Muscle of leg (tissue), 3 donors: ENCODE measurements at regions not wholly inside any gene's neighbourhood (a gene's known extent, or its start where the extent isn't known, plus 50 kb on each side); places are given as distances from the start of the nearest gene placed in this dataset.

Source experiments
- DNase-seq: peaks from one replicate; pipeline ENCODE4 v3.0.0; 2013
- H3K27ac ChIP-seq: one replicate; pipeline ENCODE4 v1.5.1; 2013; ENCODE audit warnings: mild to moderate bottlenecking, low read length, control low read depth
- H3K27me3 ChIP-seq: one replicate; pipeline ENCODE4 v1.6.1; 2013; ENCODE audit warnings: low read length; ENCODE audit not compliant: control insufficient read depth, insufficient read depth
- H3K36me3 ChIP-seq: one replicate; pipeline ENCODE4 v1.6.1; 2013; ENCODE audit warnings: low read length; ENCODE audit not compliant: control insufficient read depth, insufficient read depth
- H3K4me1 ChIP-seq: one replicate; pipeline ENCODE4 v1.6.1; 2013; ENCODE audit warnings: low read length; ENCODE audit not compliant: control insufficient read depth, insufficient read depth
- H3K4me3 ChIP-seq: one replicate; pipeline ENCODE4 v1.5.1; 2013; ENCODE audit warnings: low read length, control low read depth
- H3K9me3 ChIP-seq: replicated peaks from 2 replicates; pipeline ENCODE4 v1.6.1; 2013; ENCODE audit warnings: low read depth, low read length; ENCODE audit not compliant: control insufficient read depth
- WGBS: methylation state at CpG from one replicate; pipeline ENCODE4 v1.1.5; 2013; ENCODE audit warnings: missing lambda C conversion rate; ENCODE audit not compliant: insufficient coverage; 5-methylcytosine and 5-hydroxymethylcytosine counted together

- H3K4me3 ChIP-seq, result no peak overlapping the region
- WGBS, result 11% methylated on average over 5 of the region's 7 CpGs
- no peaks in the 10 kb centered on the region for H3K36me3 ChIP-seq
- DNase-seq, result peak; percentile 89
- H3K9me3 ChIP-seq, result no peaks in the 10 kb centered on the region
- peaks cover 8% of the 10 kb centered on the region for H3K4me1 ChIP-seq
- no peak overlapping the region for H3K27ac ChIP-seq
- peaks cover 9% of the 10 kb centered on the region for H3K27me3 ChIP-seq
Observed at GRCh38 chr15:97654481-97655076, 305.9 kb upstream of the ARRDC4 start.

DNA sequence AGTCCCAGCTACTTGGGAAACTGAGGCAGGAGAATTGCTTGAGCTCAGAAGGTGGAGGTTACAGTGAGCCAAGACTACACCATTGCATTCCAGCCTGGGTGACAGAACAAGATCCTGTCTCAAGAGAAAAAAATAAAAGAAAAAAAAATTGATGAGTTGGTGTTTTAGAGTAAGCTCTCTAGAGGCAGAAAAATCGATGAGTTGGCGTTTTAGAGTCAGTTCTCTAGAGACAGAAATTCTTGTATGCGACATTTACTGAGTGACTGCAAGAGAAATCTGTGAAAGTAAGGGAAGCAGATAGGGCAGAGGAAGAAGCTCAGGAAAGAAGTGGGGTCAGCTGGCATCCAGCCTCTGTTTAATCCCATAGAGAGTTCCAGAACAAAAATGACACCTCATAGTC, 298.7 kb upstream of the ARRDC4 start:
- Histone ChIP-seq H3K9me3 (no peaks in the 10 kb centered on the region), H3K27ac (no peak overlapping the region), H3K27me3 (no peaks in the 10 kb centered on the region), H3K36me3 (no peaks in the 10 kb centered on the region), H3K4me1 (no peaks in the 10 kb centered on the region), H3K4me3 (no peak overlapping the region)
- DNase-seq, result no peak
- 93% methylated on average over 3 of the region's 3 CpGs for WGBS

- no peak overlapping the region for H3K27ac ChIP-seq
- H3K9me3 ChIP-seq, result no peaks in the 10 kb centered on the region
- no peaks in the 10 kb centered on the region for H3K27me3 ChIP-seq
- H3K36me3 ChIP-seq, result no peaks in the 10 kb centered on the region
- no peaks in the 10 kb centered on the region for H3K4me1 ChIP-seq
- WGBS, result 88% methylated on average over 1 of the region's 2 CpGs
- H3K4me3 ChIP-seq, result no peak overlapping the region
- DNase-seq, result no peak
Observed at GRCh38 chr15:97672586-97672985, 287.9 kb upstream of the ARRDC4 start.

GRCh38 chr15:97678656-97679055, 281.8 kb upstream of the ARRDC4 start:
- H3K27ac ChIP-seq, result no peak overlapping the region
- DNase-seq, result no peak
- H3K36me3 ChIP-seq, result no peaks in the 10 kb centered on the region
- no peak overlapping the region for H3K4me3 ChIP-seq
- 100% methylated on average over 1 of the region's 2 CpGs for WGBS
- H3K27me3 ChIP-seq, result no peaks in the 10 kb centered on the region
- no peaks in the 10 kb centered on the region for H3K9me3 ChIP-seq
- no peaks in the 10 kb centered on the region for H3K4me1 ChIP-seq

- 41% methylated on average over 4 of the region's 6 CpGs for WGBS
- H3K36me3 ChIP-seq, result no peaks in the 10 kb centered on the region
- no peaks in the 10 kb centered on the region for H3K4me1 ChIP-seq
- no peaks in the 10 kb centered on the region for H3K27me3 ChIP-seq
- no peak overlapping the region for H3K27ac ChIP-seq
- DNase-seq, result no peak
- H3K9me3 ChIP-seq, result no peaks in the 10 kb centered on the region
- no peak overlapping the region for H3K4me3 ChIP-seq
Observed at GRCh38 chr15:97679106-97679688, 281.3 kb upstream of the ARRDC4 start.

- no peak overlapping the region for H3K27ac ChIP-seq
- no peaks in the 10 kb centered on the region for H3K9me3 ChIP-seq
- H3K27me3 ChIP-seq, result no peaks in the 10 kb centered on the region
- H3K4me1 ChIP-seq, result no peaks in the 10 kb centered on the region
- no peaks in the 10 kb centered on the region for H3K36me3 ChIP-seq
- H3K4me3 ChIP-seq, result no peak overlapping the region
- no peak for DNase-seq
- WGBS, result 70% methylated on average over 1 of the region's 5 CpGs
Observed at GRCh38 chr15:97680606-97681220, 279.8 kb upstream of the ARRDC4 start.

DNA sequence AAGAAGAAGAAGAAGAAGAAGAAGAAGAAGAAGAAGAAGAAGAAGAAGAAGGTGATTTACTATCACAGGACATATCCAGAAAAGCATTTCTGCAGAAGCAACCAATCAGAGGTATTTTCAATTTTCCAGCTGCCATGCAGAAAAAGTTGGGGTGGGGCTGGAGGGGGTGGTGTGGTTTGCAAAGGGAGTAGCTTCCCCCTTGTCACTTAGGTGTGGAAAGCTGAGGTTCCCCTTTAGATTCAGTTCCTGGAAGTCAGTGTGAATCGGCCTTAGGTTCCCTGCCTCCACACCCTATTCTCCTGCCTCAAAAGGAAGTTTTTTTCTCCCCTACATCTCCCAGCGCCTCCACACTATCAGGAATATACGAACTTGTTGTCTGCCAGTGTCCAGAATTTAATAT, 276.7 kb upstream of the ARRDC4 start:
- Histone ChIP-seq H3K27ac (no peak overlapping the region), H3K36me3 (no peaks in the 10 kb centered on the region), H3K4me1 (no peaks in the 10 kb centered on the region), H3K9me3 (no peaks in the 10 kb centered on the region), H3K27me3 (no peaks in the 10 kb centered on the region), H3K4me3 (no peak overlapping the region)
- WGBS, result no CpG with 5 or more reads among the region's 3 CpGs
- no peak for DNase-seq

DNA sequence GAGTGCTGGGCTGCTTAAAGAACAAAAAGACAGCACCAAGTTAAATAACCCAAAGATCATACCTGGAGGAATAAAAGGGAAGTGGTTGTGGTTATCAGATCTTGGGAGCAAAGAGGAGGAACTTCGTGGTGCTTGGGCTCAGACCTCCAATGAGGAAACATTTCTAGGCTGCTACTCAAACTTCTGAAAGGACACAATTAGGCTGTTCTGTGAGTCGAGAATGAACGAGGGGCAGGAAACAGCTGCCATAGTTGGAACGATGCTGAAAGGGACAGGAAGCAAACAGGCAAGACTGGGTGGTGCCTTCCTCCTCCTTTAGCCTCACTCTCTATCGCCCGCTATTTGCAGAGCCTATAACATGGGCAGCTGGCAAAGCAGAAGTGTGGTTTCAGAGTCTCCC, 276.3 kb upstream of the ARRDC4 start:
- no peaks in the 10 kb centered on the region for H3K27me3 ChIP-seq
- H3K27ac ChIP-seq, result no peak overlapping the region
- WGBS, result 17% methylated on average over 1 of the region's 6 CpGs
- H3K4me1 ChIP-seq, result no peaks in the 10 kb centered on the region
- DNase-seq, result no peak
- no peaks in the 10 kb centered on the region for H3K36me3 ChIP-seq
- no peak overlapping the region for H3K4me3 ChIP-seq
- H3K9me3 ChIP-seq, result no peaks in the 10 kb centered on the region

DNA sequence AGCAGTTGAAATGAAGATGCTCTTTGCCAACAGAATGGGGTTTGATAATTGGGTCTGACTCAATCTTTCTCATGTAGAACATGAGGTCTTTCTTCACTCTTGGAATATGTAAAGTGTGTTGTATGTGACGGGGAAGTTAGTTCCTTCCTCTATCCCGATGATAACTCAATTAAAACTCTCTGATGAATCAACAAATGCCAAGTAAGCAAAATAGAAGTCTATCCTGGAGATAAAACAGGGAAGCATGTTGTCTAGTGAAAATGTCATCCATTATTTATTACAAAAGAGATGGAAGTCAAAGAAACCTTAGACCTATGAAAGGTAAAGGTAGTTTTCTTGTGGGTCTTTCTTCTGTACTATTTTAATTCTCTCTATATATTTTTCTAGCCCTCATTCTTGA, 274.2 kb upstream of the ARRDC4 start:
- Histone ChIP-seq H3K9me3 (no peaks in the 10 kb centered on the region), H3K27ac (no peak overlapping the region), H3K4me1 (no peaks in the 10 kb centered on the region), H3K27me3 (no peaks in the 10 kb centered on the region), H3K36me3 (no peaks in the 10 kb centered on the region), H3K4me3 (no peak overlapping the region)
- DNase-seq, result no peak
- WGBS, result no CpG with 5 or more reads among the region's 2 CpGs

GRCh38 chr15:97687654-97688053, 272.8 kb upstream of the ARRDC4 start:
- DNase-seq, result no peak
- no peaks in the 10 kb centered on the region for H3K27me3 ChIP-seq
- H3K9me3 ChIP-seq, result no peaks in the 10 kb centered on the region
- no peak overlapping the region for H3K27ac ChIP-seq
- H3K4me3 ChIP-seq, result no peak overlapping the region
- peaks cover 6% of the 10 kb centered on the region for H3K4me1 ChIP-seq
- H3K36me3 ChIP-seq, result no peaks in the 10 kb centered on the region
